H1 (cell line): ENCODE measurements at regions not wholly inside any gene's neighbourhood (a gene's known extent, or its start where the extent isn't known, plus 50 kb on each side); places are given as distances from the start of the nearest gene placed in this dataset.
"Not testable (repeated sequence)": the region's sequence is repeated elsewhere in the genome, so short reads cannot be mapped to it uniquely, and the experiment has no call there.

Experiments
- CTCF ChIA-PET: fragments of 300-600 bp; sonication (Branson Sonifier 250); formaldehyde crosslinking; loops from one replicate; lab custom pipeline; 2021; ENCODE audit not compliant: partially characterized antibody; lab: Charles Lee
- POLR2A ChIA-PET: fragments of 300-600 bp; sonication (Branson Sonifier 250); formaldehyde crosslinking; loops from one replicate; lab custom pipeline; 2021; ENCODE audit warnings: inconsistent platforms; ENCODE audit not compliant: partially characterized antibody; lab: Charles Lee
- DNase-seq, 2 experiments: peaks; one replicate each; pipeline versions ENCODE4 v3.0.0 to v3.0.0-alpha.2; 2010 to 2022; ENCODE audit warnings: low spot score in 2 of 2, low read depth in 1 of 2, mixed read lengths in 1 of 2
- FAIRE-seq: peaks from 2 replicates; lab custom pipeline; 2011; peaks lifted over from hg19 to GRCh38; lab: Jason Lieb, UNC
- H2AFZ ChIP-seq: 2 replicates; pipeline ENCODE4 v1.8.1; 2012; ENCODE audit warnings: low read length, inconsistent platforms
- H2AK5ac ChIP-seq: 2 replicates; pipeline ENCODE4 v1.6.1; 2013; ENCODE audit warnings: low read depth, low read length
- H2BK120ac ChIP-seq: replicated peaks from 2 replicates; pipeline ENCODE3; 2013; ENCODE audit warnings: low read depth, low read length, inconsistent platforms
- H2BK12ac ChIP-seq: 2 replicates; pipeline ENCODE4 v1.6.1; 2013; ENCODE audit warnings: low read depth, low read length
- H2BK15ac ChIP-seq: 2 replicates; pipeline ENCODE4 v1.6.1; 2013; ENCODE audit warnings: low read length
- H2BK20ac ChIP-seq: 2 replicates; pipeline ENCODE4 v1.6.1; 2013; ENCODE audit warnings: low read length
- H2BK5ac ChIP-seq: 2 replicates; pipeline ENCODE4 v1.6.1; 2013; ENCODE audit warnings: low read depth, low read length
- H3K14ac ChIP-seq: 2 replicates; pipeline ENCODE4 v1.6.1; 2013; ENCODE audit warnings: inconsistent platforms; ENCODE audit not compliant: insufficient read length
- H3K18ac ChIP-seq: 2 replicates; pipeline ENCODE4 v1.6.1; 2013; ENCODE audit warnings: low read length; ENCODE audit errors: extremely low read depth
- H3K23ac ChIP-seq: 2 replicates; pipeline ENCODE4 v1.6.1; 2013; ENCODE audit warnings: inconsistent platforms; ENCODE audit not compliant: insufficient read length
- H3K23me2 ChIP-seq: 2 replicates; pipeline ENCODE4 v1.6.1; 2013; ENCODE audit warnings: low read depth, low read length
- H3K27ac ChIP-seq: 2 replicates; pipeline ENCODE4 v1.6.1; 2011; ENCODE audit warnings: low read depth, low read length, inconsistent platforms
- H3K27me3 ChIP-seq, 4 experiments: replicated peaks in 1 of 4; 1 replicate in 1 of 4; 2 replicates in 3 of 4; pipeline versions ENCODE4 v1.6.1 to v1.8.1; 2011 to 2013; ENCODE audit warnings: low read length in 3 of 4, mild to moderate bottlenecking in 3 of 4, inconsistent platforms in 2 of 4, mixed read lengths in 2 of 4, moderate library complexity in 1 of 4; ENCODE audit not compliant: control insufficient read depth in 3 of 4, insufficient read depth in 3 of 4; ENCODE audit errors: extremely low read depth in 1 of 4
- H3K36me3 ChIP-seq, 4 experiments: 2 replicates each; pipeline versions ENCODE4 v1.6.1 to v1.8.1; 2011 to 2013; ENCODE audit warnings: mild to moderate bottlenecking in 4 of 4, low read length in 3 of 4, moderate library complexity in 2 of 4, control low read depth in 1 of 4, inconsistent platforms in 1 of 4; ENCODE audit not compliant: insufficient read depth in 4 of 4, control insufficient read depth in 2 of 4
- H3K4ac ChIP-seq: replicated peaks from 2 replicates; pipeline ENCODE3; 2013; ENCODE audit warnings: low read length, low read depth, mixed read lengths, inconsistent platforms; ENCODE audit not compliant: insufficient read length
- H3K4me1 ChIP-seq, 4 experiments: replicated peaks in 1 of 4; 1 replicate in 1 of 4; 2 replicates in 3 of 4; pipeline versions ENCODE4 v1.6.1 to v1.8.1; 2011 to 2013; ENCODE audit warnings: low read length in 3 of 4, inconsistent platforms in 2 of 4, mixed read lengths in 1 of 4; ENCODE audit not compliant: insufficient read depth in 4 of 4, control insufficient read depth in 3 of 4
- H3K4me2 ChIP-seq, 2 experiments: 2 replicates each; pipeline versions ENCODE4 v1.6.1 to v1.8.1; 2011 to 2013; ENCODE audit warnings: low read depth in 2 of 2, low read length in 2 of 2, control low read depth in 1 of 2, inconsistent platforms in 1 of 2, mild to moderate bottlenecking in 1 of 2; ENCODE audit not compliant: insufficient read depth in 1 of 2
- H3K4me3 ChIP-seq, 4 experiments: fragments of 200-600, 300-600 bp in 1 of 4; sonication (generic), shearing (Covaris generic), sonication (Bioruptor Twin) in 1 of 4; 2 replicates each; pipeline versions ENCODE4 v1.5.1 to v1.8.1; 2011 to 2016; ENCODE audit warnings: low read length in 4 of 4, low read depth in 3 of 4, control low read depth in 2 of 4, inconsistent platforms in 2 of 4, mild to moderate bottlenecking in 2 of 4, mixed read lengths in 1 of 4, moderate library complexity in 1 of 4; ENCODE audit not compliant: insufficient read depth in 2 of 4; ENCODE audit errors: extremely low read depth in 1 of 4
- H3K56ac ChIP-seq: replicated peaks from 2 replicates; pipeline ENCODE3; 2013; ENCODE audit warnings: low read depth, mild to moderate bottlenecking, mixed read lengths, low read length, inconsistent platforms; ENCODE audit not compliant: insufficient read length
- H3K79me1 ChIP-seq: 2 replicates; pipeline ENCODE4 v1.6.1; 2013; ENCODE audit warnings: low read depth, low read length, control low read depth
- H3K79me2 ChIP-seq, 2 experiments: 2 replicates each; pipeline versions ENCODE4 v1.6.1 to v1.8.1; 2012 to 2013; ENCODE audit warnings: low read length in 2 of 2, mild to moderate bottlenecking in 2 of 2, inconsistent platforms in 1 of 2; ENCODE audit not compliant: insufficient read depth in 2 of 2, control insufficient read depth in 1 of 2
- H3K9ac ChIP-seq, 4 experiments: replicated peaks in 1 of 4; 1 replicate in 1 of 4; 2 replicates in 3 of 4; pipeline versions ENCODE4 v1.6.1 to v1.8.1; 2011 to 2013; ENCODE audit warnings: low read depth in 3 of 4, low read length in 3 of 4, control low read depth in 2 of 4, mild to moderate bottlenecking in 2 of 4, moderate library complexity in 2 of 4, inconsistent platforms in 1 of 4; ENCODE audit errors: extremely low read depth in 1 of 4
- H3K9me3 ChIP-seq, 2 experiments: 2 replicates each; pipeline versions ENCODE4 v1.6.1 to v1.8.1; 2012 to 2013; ENCODE audit warnings: mild to moderate bottlenecking in 2 of 2, moderate library complexity in 2 of 2, control low read depth in 1 of 2, inconsistent platforms in 1 of 2, low read depth in 1 of 2, low read length in 1 of 2, mixed read lengths in 1 of 2; ENCODE audit not compliant: insufficient read depth in 2 of 2
- H4K20me1 ChIP-seq, 2 experiments: replicated peaks in 1 of 2; 2 replicates each; pipeline versions ENCODE3 to v1.8.1; 2011 to 2013; ENCODE audit warnings: inconsistent platforms in 2 of 2, low read length in 2 of 2, mild to moderate bottlenecking in 1 of 2; ENCODE audit not compliant: insufficient read depth in 2 of 2, control insufficient read depth in 1 of 2
- H4K5ac ChIP-seq: 2 replicates; pipeline ENCODE4 v1.6.1; 2013; ENCODE audit warnings: low read length, low read depth, mixed read lengths, inconsistent platforms; ENCODE audit not compliant: insufficient read length
- H4K8ac ChIP-seq: 2 replicates; pipeline ENCODE4 v1.8.0; 2013; ENCODE audit warnings: mild to moderate bottlenecking, moderate library complexity, low read length, inconsistent platforms; ENCODE audit not compliant: insufficient read depth; ENCODE audit errors: extremely low read depth
- H4K91ac ChIP-seq: replicated peaks from 2 replicates; pipeline ENCODE3; 2013; ENCODE audit warnings: low read length, mixed read lengths, inconsistent platforms; ENCODE audit not compliant: insufficient read length
- BACH1 ChIP-seq: IDR thresholded peaks from 2 replicates; pipeline ENCODE4 v1.6.1; 2012; ENCODE audit warnings: low read length, improper control_type of control experiment
- KDM5A ChIP-seq: fragments of 200-600 bp; IDR thresholded peaks from 2 replicates; pipeline ENCODE4 v1.7.1; 2012; ENCODE audit warnings: mild to moderate bottlenecking, low read length, inconsistent platforms, mixed read lengths
- TEAD4 ChIP-seq: IDR thresholded peaks from 2 replicates; pipeline ENCODE4 v1.6.1; 2012; ENCODE audit warnings: low read depth, low read length, inconsistent platforms, mixed read lengths
- WGBS, 2 experiments: shearing (Covaris generic) in 1 of 2; methylation state at CpG; one replicate each; pipeline versions ENCODE4 v1.1.6 to v1.1.7; 2013 to 2015; ENCODE audit warnings: low lambda C conversion rate in 2 of 2, mixed read lengths in 2 of 2, inconsistent platforms in 1 of 2, low coverage in 1 of 2, missing lambda C conversion rate in 1 of 2; ENCODE audit not compliant: insufficient replicate concordance in 2 of 2, insufficient coverage in 1 of 2, insufficient read length in 1 of 2; ENCODE audit errors: extremely low coverage in 1 of 2, missing lambda C conversion rate in 1 of 2; 5-methylcytosine and 5-hydroxymethylcytosine counted together

DNA sequence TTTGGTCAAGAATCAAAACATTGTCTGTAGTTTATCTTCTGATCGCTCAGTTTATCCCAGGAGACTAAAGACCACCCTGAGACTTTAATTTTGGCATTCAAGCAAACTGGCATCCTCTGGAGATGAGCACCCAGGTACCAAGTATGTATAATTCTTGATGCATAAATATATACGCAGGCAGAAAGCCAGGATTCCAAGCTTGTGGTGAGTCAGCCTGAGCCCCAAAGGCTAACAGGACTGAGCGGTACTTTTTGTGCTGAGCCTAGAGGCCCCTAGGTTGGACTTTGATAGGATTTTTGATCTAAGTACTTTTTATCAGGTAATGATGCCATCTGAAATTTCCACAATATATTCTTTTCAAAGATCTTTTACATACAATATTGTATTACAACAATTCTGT is 301.3 kb downstream of the TFAP2B start (continued):
- TF ChIP-seq KDM5A (no peak), TEAD4 (no peak), BACH1 (no peak)

DNA sequence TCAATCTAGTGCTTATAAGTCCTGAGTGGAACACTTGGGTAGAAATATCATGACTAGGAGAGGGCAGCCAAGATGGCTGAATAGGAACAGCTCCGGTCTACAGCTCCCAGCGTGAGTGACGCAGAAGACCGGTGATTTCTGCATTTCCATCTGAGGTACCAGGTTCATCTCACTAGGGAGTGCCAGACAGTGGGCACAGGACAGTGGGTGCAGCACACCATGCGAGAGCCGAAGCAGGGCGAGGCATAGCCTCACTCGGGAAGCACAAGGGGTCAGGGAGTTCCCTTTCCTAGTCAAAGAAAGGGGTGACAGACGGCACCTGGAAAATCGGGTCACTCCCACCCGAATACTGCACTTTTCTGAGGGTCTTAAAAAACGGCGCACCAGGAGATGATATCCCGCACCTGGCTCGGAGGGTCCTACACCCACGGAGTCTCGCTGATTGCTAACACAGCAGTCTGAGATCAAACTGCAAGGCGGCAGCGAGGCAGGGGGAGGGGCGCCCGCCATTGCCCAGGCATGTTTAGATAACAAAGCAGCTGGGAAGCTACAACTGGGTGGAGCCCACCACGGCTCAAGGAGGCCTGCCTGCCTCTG is 302.8 kb downstream of the TFAP2B start:
- H2BK120ac ChIP-seq, DNase-seq, H3K4ac ChIP-seq, H3K14ac ChIP-seq, H3K4me3 ChIP-seq, H4K20me1 ChIP-seq, H3K56ac ChIP-seq, H2BK15ac ChIP-seq, H2BK20ac ChIP-seq, H3K36me3 ChIP-seq, H3K27ac ChIP-seq, H3K9ac ChIP-seq, H3K9me3 ChIP-seq, FAIRE-seq, H4K5ac ChIP-seq, POLR2A ChIA-PET, H4K8ac ChIP-seq, H3K79me2 ChIP-seq, H2BK12ac ChIP-seq, H3K4me1 ChIP-seq, H2AK5ac ChIP-seq, H2BK5ac ChIP-seq, H3K23ac ChIP-seq, CTCF ChIA-PET, H4K91ac ChIP-seq, H3K79me1 ChIP-seq, H3K4me2 ChIP-seq, H3K18ac ChIP-seq, H2AFZ ChIP-seq, H3K23me2 ChIP-seq, H3K27me3 ChIP-seq: not testable (repeated sequence)
- 93% methylated on average over 21 of the region's 22 CpGs; no CpG with 5 or more reads in 1 of the 2 experiments for WGBS, 2 experiments
